HG03442 (cell line): ENCODE measurements at regions not wholly inside any gene's neighbourhood (a gene's known extent, or its start where the extent isn't known, plus 50 kb on each side); places are given as distances from the start of the nearest gene placed in this dataset.
"Not testable (repeated sequence)": the region's sequence is repeated elsewhere in the genome, so short reads cannot be mapped to it uniquely, and the experiment has no call there.

Source experiments
- ATAC-seq: cut with Tn5 transposase; IDR thresholded peaks from one replicate; pipeline ENCODE4 v1.9.1; 2021; ENCODE audit warnings: mild to moderate bottlenecking, moderate library complexity; ENCODE audit not compliant: unreplicated experiment

DNA sequence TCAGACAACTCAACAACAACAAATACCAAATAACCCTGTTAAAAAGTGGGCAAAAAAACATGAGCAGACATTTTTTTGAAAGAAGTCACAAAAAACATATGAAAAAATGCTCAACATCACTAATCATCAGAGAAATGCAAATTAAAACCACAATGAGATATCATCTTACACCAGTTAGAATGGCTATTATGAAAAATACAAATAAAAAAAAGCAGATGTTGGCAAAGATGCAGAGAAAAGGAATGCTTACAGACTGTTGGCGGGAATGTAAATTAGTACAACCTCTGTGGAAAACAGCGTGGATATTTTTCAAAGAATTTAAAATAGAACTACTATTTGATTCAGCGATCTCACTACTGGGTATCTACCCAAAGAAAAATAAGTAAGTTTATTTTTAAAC lies 114.0 kb downstream of the SLC38A4 start:
- no peak for ATAC-seq

GRCh38 chr12:46710125-46710743 lies 115.6 kb downstream of the SLC38A4 start:
- no peak for ATAC-seq

DNA sequence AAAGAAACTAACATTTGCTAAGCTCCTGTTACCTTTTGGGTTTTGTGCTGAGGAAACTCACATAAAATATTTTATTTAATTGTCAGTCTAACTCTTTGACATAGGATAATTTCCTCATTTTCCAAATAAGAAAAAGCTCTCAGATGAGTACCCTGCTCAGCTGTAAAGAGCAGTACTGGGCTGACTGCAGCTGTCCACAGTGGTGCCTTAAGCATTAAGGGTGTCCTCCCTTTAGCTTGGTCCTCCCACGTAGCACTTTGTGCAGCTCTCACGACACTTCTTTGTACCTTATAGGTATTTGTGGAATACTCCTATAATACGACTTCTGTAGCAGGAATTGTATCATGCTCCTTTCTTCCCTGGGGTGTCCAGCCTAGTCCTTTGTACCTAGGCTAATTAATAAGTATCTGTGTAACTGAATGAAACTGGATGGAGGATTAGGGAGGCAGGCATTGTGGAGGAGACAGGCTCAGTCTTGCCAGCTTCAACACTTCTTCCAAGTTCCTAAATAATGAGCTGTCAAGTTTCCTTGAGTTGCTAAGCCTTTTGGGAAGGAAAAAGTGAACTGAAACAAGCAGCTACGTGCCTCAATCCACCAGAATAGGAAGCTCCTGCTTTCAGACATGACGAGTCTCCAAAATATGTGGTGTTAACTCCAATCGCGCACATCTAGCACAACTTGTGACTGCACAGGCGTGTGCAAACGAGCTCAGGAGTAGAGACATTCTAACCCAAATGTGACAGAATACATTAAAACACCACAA lies 123.0 kb downstream of the SLC38A4 start:
- no peak for ATAC-seq

GRCh38 chr12:46701356-46701755 lies 124.4 kb downstream of the SLC38A4 start:
- no peak for ATAC-seq

GRCh38 chr12:46699986-46700385 lies 125.8 kb downstream of the SLC38A4 start:
- no peak for ATAC-seq

- ATAC-seq = no peak
Observed at GRCh38 chr12:46698003-46698402, 127.8 kb downstream of the SLC38A4 start.

- ATAC-seq = no peak
Observed at GRCh38 chr12:46693518-46693917, 132.3 kb downstream of the SLC38A4 start.

DNA sequence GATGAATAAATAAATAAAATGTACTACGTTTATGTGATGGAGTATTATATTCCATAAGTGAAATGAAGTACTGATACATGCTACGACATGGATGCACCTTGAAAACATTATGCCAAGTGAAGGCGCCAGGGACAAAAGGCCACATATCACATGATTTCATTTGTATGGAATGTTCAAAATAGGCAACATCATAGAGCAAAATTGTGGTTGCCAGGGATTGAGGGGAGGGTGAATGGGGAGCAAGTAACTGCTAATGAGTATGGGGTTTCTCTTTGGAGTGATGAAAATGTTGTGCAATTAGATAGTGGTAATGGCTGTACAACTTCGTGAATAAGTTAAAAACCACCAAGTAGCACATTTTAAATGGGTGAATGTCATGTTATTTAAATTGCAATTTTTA lies 132.8 kb downstream of the SLC38A4 start:
- no peak for ATAC-seq

- ATAC-seq = no peak
Observed at GRCh38 chr12:46692606-46693005, 133.2 kb downstream of the SLC38A4 start.

DNA sequence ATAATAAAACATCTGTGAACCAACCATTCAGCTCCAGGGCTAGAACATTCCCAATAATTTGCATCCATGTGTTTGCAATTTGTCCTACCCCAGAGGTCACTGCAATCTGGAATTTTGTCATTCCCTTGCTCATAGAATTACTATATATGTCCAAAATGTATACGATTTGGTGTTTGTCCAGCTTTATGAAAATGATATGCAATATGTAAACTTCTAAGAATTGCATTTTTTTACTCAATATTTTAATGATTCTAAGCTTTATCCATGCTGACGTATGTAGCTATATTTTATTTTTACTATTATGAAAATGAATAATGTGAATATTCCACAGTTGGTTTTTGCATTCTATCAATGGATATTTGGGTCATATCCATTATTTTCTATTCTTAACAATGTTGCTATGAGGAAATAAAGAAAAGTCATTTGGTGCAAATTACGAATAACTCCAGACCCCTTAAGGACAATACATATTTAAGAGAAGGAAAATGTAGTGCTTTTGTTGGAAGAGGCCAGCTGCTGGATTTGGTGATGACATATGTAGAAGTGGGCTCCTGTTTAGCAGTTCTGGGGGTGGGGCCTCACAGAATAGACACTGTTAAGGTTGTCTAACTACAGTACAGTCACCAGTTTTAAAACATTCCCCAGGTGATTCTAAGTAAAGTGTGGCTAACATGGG lies 139.4 kb downstream of the SLC38A4 start:
- no peak for ATAC-seq

DNA sequence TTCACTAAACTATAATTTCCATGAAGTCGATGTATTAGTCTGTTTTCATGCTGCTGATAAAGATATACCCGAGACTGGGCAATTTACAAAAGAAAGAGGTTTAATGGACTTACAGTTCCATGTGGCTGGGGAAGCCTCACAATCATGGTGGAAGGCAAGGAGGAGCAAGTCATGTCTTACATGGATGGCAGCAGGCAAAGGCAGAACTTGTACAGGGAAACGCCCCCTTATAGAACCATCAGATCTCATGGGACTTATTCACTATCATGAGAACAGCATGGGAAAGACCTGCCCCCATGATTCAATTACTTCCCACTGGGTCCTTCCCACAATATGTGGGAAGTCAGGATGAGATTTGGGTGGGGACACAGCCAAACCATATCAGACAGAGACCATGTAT lies 141.6 kb downstream of the SLC38A4 start:
- ATAC-seq = not testable (repeated sequence)

GRCh38 chr12:46682148-46682547 lies 143.6 kb downstream of the SLC38A4 start:
- no peak for ATAC-seq

GRCh38 chr12:46680506-46680905 lies 145.3 kb downstream of the SLC38A4 start:
- no peak for ATAC-seq

GRCh38 chr12:46679754-46680153 lies 146.0 kb downstream of the SLC38A4 start:
- no peak for ATAC-seq

DNA sequence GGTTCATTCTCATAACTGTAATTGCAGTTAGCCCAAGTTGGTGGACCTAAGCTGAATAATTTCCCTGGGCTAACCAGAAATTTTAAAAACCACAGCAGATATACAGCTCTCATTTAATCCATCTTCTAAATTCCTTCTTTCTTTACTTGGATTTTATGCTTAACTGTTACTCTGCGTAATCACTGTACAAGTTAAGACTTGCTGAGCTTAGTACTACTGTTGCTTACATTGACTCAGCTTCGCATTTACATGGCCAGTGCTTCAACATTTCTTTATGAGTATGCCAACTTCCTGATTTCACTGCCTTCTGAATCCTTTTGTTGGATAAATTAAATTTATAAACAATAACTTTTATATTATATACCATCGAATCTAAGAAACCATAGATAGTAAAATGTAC lies 147.4 kb downstream of the SLC38A4 start:
- no peak for ATAC-seq

DNA sequence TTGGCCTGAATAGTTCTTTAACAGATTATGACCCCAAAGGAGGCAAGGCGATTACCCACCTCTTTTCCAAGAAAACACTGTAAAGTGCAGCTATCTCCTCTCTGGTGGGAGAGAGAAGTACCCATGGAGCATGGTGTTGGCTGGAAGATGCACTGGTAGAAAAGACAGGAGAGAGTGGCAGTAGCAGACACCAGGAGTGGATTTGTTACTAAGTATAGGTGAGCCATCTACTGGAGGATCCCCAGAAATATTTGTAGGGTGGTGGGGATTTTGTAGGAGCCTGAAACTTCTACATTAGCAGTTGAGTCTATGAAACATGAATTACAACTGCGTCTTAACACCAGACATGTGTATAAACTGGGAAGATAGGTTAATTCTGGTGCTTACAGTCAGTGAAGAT lies 148.0 kb downstream of the SLC38A4 start:
- no peak for ATAC-seq

DNA sequence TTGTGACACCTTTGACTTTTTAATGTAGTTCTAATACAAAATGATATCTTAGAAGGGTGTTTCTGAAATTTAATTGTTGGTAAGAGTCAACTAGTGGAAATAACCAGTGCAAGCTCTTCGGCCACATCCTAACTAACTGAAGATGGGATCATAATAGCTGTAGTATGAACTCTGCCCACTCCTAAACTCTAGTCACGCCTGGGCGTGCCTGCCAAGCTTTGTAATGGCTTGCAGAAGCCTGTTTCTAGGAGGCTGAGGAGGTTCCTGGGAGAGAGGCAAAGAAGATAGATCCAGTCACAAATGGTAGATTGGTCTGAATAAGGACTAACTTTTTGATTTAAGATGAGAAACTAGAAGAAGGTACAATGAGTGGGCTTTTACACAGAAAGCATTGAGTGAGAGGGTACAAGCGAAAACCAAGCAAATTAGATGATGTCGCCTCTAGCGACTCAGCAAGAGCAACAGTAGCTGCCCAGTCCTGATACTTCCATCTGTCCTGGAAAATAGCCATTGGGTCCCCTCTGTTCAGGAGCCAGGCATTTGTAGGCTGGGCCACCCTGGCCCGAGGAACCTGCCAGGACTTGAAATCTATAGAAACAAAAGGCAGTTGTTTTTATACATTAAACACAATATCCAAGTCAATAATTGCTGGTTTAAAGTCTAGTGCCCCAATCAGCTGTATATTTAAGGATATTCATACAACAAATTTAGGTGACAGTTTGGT lies 148.8 kb downstream of the SLC38A4 start:
- no peak for ATAC-seq

DNA sequence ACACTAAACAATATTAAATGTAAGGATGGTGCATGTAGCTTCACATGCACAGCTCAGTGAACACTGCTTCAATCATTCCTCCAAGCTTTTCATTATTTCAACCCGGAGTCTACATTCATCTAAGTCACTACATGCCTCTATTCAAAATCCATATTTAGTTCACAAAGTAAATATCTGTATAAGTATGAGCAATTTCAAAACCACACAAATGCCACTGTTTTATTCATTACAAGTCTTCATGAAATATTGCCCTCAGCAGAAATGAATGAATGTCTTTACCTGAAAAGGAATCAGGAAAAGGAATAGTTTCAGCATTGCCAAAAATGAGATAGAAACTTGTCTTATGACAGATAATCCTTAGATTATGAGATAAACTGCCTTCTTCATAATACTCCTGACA lies 149.4 kb downstream of the SLC38A4 start:
- ATAC-seq = no peak

GRCh38 chr12:46675736-46676135 lies 150.1 kb downstream of the SLC38A4 start:
- ATAC-seq = no peak

GRCh38 chr12:46674800-46675199 lies 151.0 kb downstream of the SLC38A4 start:
- ATAC-seq = no peak

DNA sequence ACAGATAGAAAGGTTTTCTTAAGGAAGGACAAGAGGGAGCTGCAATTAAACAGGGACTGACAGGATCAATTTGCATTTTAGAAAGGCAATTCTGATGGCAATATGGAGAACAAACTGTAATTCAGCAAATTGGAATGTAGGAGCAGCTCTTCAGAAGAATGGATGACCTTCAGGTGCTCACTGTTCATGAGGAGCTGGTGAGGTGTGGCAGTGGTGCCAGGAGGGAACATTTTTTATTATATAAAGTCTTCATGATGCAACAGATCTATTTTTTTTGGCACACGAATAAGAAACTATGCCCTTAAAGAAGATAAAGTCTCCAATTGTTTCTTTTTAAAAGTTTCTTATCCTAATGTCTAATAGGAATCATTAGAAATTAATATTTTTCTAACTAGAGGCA lies 151.7 kb downstream of the SLC38A4 start:
- no peak for ATAC-seq
